HEK293 (cell line): ENCODE measurements at regions not wholly inside any gene's neighbourhood (a gene's known extent, or its start where the extent isn't known, plus 50 kb on each side); places are given as distances from the start of the nearest gene placed in this dataset.

Experiments
- CTCF ChIA-PET: fragments of 350-600 bp; formaldehyde crosslinking; extraction: SDS; loops from one replicate; lab custom pipeline; 2021; ENCODE audit warnings: antibody characterized with exemption; lab: Yijun Ruan, JAX
- POLR2A ChIA-PET: fragments of 300-600 bp; formaldehyde crosslinking; extraction: SDS; loops from one replicate; lab custom pipeline; 2020; ENCODE audit warnings: antibody characterized with exemption, inconsistent platforms; lab: Yijun Ruan, JAX
- H3K27ac ChIP-seq: fragments of 200-500 bp; sonication (Bioruptor generic); 2 replicates; pipeline ENCODE4 v1.5.1; 2014; ENCODE audit warnings: low read depth, low read length, control low read depth, inconsistent platforms; ENCODE audit errors: extremely low read depth
- H3K36me3 ChIP-seq, 2 experiments: fragments of 200-500 bp in 1 of 2; sonication (Bioruptor generic) in 1 of 2; 1 replicate in 1 of 2; 2 replicates in 1 of 2; pipeline ENCODE4 v1.5.1; 2014 to 2017; ENCODE audit warnings: inconsistent platforms in 2 of 2, low read length in 2 of 2; ENCODE audit not compliant: control insufficient read depth in 2 of 2, insufficient read depth in 1 of 2
- H3K4me1 ChIP-seq: fragments of 200-500 bp; sonication (Bioruptor generic); 2 replicates; pipeline ENCODE4 v1.5.1; 2014; ENCODE audit warnings: mild to moderate bottlenecking, low read length, inconsistent platforms; ENCODE audit not compliant: control insufficient read depth, insufficient read depth
- H3K4me3 ChIP-seq: 2 replicates; pipeline ENCODE4 v1.5.1; 2011; ENCODE audit warnings: low read depth, mild to moderate bottlenecking, control low read depth, low read length, moderate library complexity
- H3K9me3 ChIP-seq: fragments of 200-500 bp; sonication (Bioruptor generic); 2 replicates; pipeline ENCODE4 v1.5.1; 2014; ENCODE audit warnings: low read depth, low read length, inconsistent platforms; ENCODE audit not compliant: control insufficient read depth, insufficient read depth
- GLIS1 ChIP-seq: fragments of 450-650 bp; formaldehyde crosslinking; IDR thresholded peaks from 2 replicates; pipeline ENCODE4 v1.5.1; 2016; ENCODE audit warnings: missing biosample characterization, missing genetic modification characterization
- KLF1 ChIP-seq: fragments of 450-650 bp; formaldehyde crosslinking; IDR thresholded peaks from 2 replicates; pipeline ENCODE4 v1.5.1; 2016; ENCODE audit warnings: missing biosample characterization, missing genetic modification characterization
- KLF9 ChIP-seq: fragments of 450-650 bp; formaldehyde crosslinking; IDR thresholded peaks from 2 replicates; pipeline ENCODE4 v1.5.1; 2016; ENCODE audit warnings: missing biosample characterization, missing genetic modification characterization, low read depth
- OSR2 ChIP-seq: fragments of 450-650 bp; formaldehyde crosslinking; IDR thresholded peaks from 2 replicates; pipeline ENCODE4 v1.5.1; 2016; ENCODE audit warnings: missing biosample characterization, missing genetic modification characterization
- PRDM10 ChIP-seq: fragments of 450-650 bp; formaldehyde crosslinking; IDR thresholded peaks from 2 replicates; pipeline ENCODE4 v1.5.1; 2016; ENCODE audit warnings: missing biosample characterization, missing genetic modification characterization
- TRIM28 ChIP-seq: IDR thresholded peaks from 2 replicates; pipeline ENCODE4 v1.6.1; 2011; ENCODE audit warnings: low read length, control low read depth, borderline replicate concordance
- ZBTB21 ChIP-seq: fragments of 450-650 bp; formaldehyde crosslinking; IDR thresholded peaks from 2 replicates; pipeline ENCODE4 v1.5.1; 2017; ENCODE audit warnings: missing biosample characterization, missing genetic modification characterization
- ZEB2 ChIP-seq: fragments of 450-650 bp; formaldehyde crosslinking; IDR thresholded peaks from 2 replicates; pipeline ENCODE4 v1.5.1; 2016; ENCODE audit warnings: missing biosample characterization, missing genetic modification characterization
- ZFHX2 ChIP-seq: fragments of 450-650 bp; formaldehyde crosslinking; conservative IDR thresholded peaks from 2 replicates; pipeline ENCODE4 v1.5.1; 2016; ENCODE audit warnings: missing biosample characterization, missing genetic modification characterization
- ZIC2 ChIP-seq: fragments of 450-650 bp; formaldehyde crosslinking; IDR thresholded peaks from 2 replicates; pipeline ENCODE4 v1.5.1; 2016; ENCODE audit warnings: missing biosample characterization, missing genetic modification characterization
- ZNF140 ChIP-seq: fragments of 450-650 bp; formaldehyde crosslinking; IDR thresholded peaks from 2 replicates; pipeline ENCODE4 v1.5.1; 2016; ENCODE audit warnings: missing biosample characterization, missing genetic modification characterization
- ZNF248 ChIP-seq: fragments of 450-650 bp; formaldehyde crosslinking; IDR thresholded peaks from 2 replicates; pipeline ENCODE4 v1.5.1; 2017; ENCODE audit warnings: missing biosample characterization, missing genetic modification characterization
- ZNF391 ChIP-seq: fragments of 450-650 bp; formaldehyde crosslinking; IDR thresholded peaks from 2 replicates; pipeline ENCODE4 v1.5.1; 2016; ENCODE audit warnings: low read depth, missing biosample characterization, missing genetic modification characterization, borderline replicate concordance
- ZNF426 ChIP-seq: fragments of 450-650 bp; formaldehyde crosslinking; IDR thresholded peaks from 2 replicates; pipeline ENCODE4 v1.5.1; 2017; ENCODE audit warnings: missing biosample characterization, missing genetic modification characterization, mild to moderate bottlenecking, inconsistent platforms, moderate library complexity
- ZNF433 ChIP-seq: fragments of 450-650 bp; formaldehyde crosslinking; IDR thresholded peaks from 2 replicates; pipeline ENCODE4 v1.5.1; 2016; ENCODE audit warnings: missing biosample characterization, missing genetic modification characterization, low read depth
- ZNF544 ChIP-seq: fragments of 450-650 bp; formaldehyde crosslinking; IDR thresholded peaks from 2 replicates; pipeline ENCODE4 v1.5.0; 2017; ENCODE audit warnings: missing biosample characterization, missing genetic modification characterization
- ZNF561 ChIP-seq: fragments of 450-650 bp; IDR thresholded peaks from 2 replicates; pipeline ENCODE4 v1.5.1; 2018; ENCODE audit warnings: missing biosample characterization, missing genetic modification characterization, borderline replicate concordance
- ZNF623 ChIP-seq: fragments of 450-650 bp; formaldehyde crosslinking; IDR thresholded peaks from 2 replicates; pipeline ENCODE4 v1.5.1; 2016; ENCODE audit warnings: missing biosample characterization, missing genetic modification characterization
- ZNF660 ChIP-seq: fragments of 450-650 bp; IDR thresholded peaks from 2 replicates; pipeline ENCODE4 v1.5.1; 2018; ENCODE audit warnings: missing biosample characterization, mild to moderate bottlenecking, missing genetic modification characterization
- ZNF677 ChIP-seq: fragments of 450-650 bp; IDR thresholded peaks from 2 replicates; pipeline ENCODE4 v1.5.0; 2018; ENCODE audit warnings: missing biosample characterization, mild to moderate bottlenecking, missing genetic modification characterization, moderate library complexity
- ZNF701 ChIP-seq: fragments of 450-650 bp; formaldehyde crosslinking; IDR thresholded peaks from 2 replicates; pipeline ENCODE4 v1.5.1; 2016; ENCODE audit warnings: missing biosample characterization, missing genetic modification characterization
- ZNF747 ChIP-seq: fragments of 450-650 bp; formaldehyde crosslinking; IDR thresholded peaks from 2 replicates; pipeline ENCODE4 v1.5.1; 2016; ENCODE audit warnings: missing biosample characterization, missing genetic modification characterization
- ZNF768 ChIP-seq: fragments of 450-650 bp; formaldehyde crosslinking; IDR thresholded peaks from 2 replicates; pipeline ENCODE4 v1.5.1; 2018; ENCODE audit warnings: missing biosample characterization, mild to moderate bottlenecking, missing genetic modification characterization
- ZNF792 ChIP-seq: fragments of 450-650 bp; formaldehyde crosslinking; IDR thresholded peaks from 2 replicates; pipeline ENCODE4 v1.5.1; 2016; ENCODE audit warnings: missing biosample characterization, missing genetic modification characterization
- ZNF843 ChIP-seq: fragments of 450-650 bp; formaldehyde crosslinking; IDR thresholded peaks from 2 replicates; pipeline ENCODE4 v1.5.1; 2016; ENCODE audit warnings: missing biosample characterization, missing genetic modification characterization
- ZSCAN30 ChIP-seq: fragments of 450-650 bp; IDR thresholded peaks from 2 replicates; pipeline ENCODE4 v1.5.1; 2018; ENCODE audit warnings: missing biosample characterization, mild to moderate bottlenecking, missing genetic modification characterization, moderate library complexity
- TF ChIP-seq, protein P1 (sequence below): fragments of 450-650 bp; formaldehyde crosslinking; optimal IDR thresholded peaks from 2 replicates; pipeline ENCODE3; 2016; ENCODE audit warnings: missing biosample characterization, mild to moderate bottlenecking, missing genetic modification characterization
- TF ChIP-seq, protein P2 (sequence below): fragments of 450-650 bp; formaldehyde crosslinking; IDR thresholded peaks from 2 replicates; pipeline ENCODE4 v1.5.1; 2016; ENCODE audit warnings: missing biosample characterization, missing genetic modification characterization

DNA sequence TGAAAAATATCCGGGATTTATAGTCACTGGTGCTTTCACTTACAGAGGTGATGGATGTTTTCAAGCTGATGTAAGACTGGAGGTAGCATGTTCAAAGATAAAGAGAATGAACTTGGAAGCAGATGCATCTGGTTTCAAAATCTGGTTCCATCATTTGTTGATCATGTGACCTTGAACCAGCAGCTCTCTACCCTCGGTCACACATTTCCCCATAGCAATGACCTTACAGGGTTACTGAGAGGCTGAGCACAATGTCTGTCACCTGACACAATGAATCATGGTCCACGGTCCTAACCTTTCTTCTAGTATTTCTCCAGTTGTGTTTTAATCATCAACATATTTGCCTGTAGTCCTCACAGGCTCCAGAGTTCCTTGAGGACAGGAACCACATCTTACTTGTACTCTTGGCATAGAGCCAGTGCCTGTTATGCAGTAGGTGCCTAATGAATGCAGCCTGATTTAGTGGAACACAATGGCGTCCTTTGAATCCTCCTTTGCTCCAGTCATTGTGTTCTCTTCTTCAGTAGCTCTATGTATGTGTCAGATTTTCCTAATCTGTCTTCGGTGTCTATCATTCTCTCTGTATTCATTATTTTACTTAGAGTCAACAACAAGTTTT lies 667.3 kb downstream of the PTPRU start (continued):
- TF ChIP-seq PRDM10 (tag by site-specific recombination) (no peak), ZNF248 (tag by site-specific recombination) (no peak), ZNF544 (tag by site-specific recombination) (no peak), ZNF561 (no peak), ZNF792 (tag by site-specific recombination) (no peak)
- TF ChIP-seq, all 188 proteins: peak for 0

DNA sequence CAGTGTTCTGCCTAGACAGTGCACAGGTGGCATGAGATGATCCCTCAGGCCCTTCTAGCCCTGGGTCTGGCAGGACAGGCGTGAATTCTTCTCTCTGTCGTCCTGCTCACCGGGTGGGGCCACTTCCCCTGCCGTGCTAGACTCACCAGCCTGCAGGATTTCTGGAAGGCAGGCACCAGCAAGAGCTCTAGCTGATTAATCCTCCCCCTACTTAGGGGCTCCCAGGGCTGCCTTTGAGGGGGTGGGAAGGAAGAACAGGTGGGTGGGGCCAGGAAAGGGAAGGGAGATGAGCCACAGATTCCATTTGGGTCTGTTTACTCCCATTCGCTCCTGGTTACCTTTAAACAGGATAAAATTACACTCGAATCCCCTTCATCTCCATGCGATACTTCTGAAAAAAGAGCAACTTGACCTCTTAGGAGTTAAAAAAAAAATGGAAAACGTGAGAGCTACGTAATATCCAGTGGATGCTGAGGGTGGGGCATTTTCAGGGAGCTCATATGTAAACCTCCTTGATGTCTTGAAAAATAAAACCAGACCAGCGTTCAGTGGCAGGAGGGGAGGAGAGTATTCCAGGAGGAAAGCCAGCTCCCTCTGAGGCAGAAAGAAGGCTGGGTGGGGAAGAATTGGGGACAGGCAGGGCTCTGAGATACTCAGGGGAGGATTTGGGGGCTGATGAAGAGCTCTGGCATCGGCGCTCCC lies 665.5 kb downstream of the PTPRU start:
- Histone ChIP-seq H3K27ac (no peak overlapping the region), H3K9me3 (no peaks in the 10 kb centered on the region), H3K36me3 (no peaks in the 10 kb centered on the region), H3K4me1 (no peaks in the 10 kb centered on the region), H3K4me3 (no peak overlapping the region)
- POLR2A ChIA-PET, result no interaction called here
- CTCF ChIA-PET, result interaction anchor here (0.7 kb wide), 1 partner anchor 109 kb away, joined by 3 read pairs; no protein-coding TSS in a partner anchor
- peak; percentile 44 for TF ChIP-seq ZIC2
- TF ChIP-seq ZFHX2 (tag by site-specific recombination), result peak; percentile 29; the same call in 1 of the 2 replicates
- no peak for TF ChIP-seq TRIM28

DNA sequence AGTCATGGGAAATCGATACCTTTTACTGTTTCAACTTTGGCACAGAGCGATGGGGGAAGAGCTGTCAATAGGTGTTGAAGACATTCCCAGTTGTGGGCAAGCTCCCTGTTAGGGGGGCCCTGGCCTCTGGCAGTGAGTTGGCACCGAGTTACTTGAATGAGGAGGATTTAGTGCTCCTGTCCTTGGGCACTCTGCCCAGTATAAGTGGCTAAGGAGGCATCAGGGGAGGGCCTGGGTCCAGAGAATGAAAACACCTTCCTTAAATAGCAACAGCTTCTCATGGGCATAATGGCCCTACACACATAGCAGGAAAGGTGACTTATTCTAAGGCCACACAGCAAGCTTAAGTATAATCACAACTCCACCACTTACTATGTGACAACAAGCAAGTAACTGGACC lies 664.4 kb downstream of the PTPRU start:
- Histone ChIP-seq H3K36me3 (no peaks in the 10 kb centered on the region), H3K9me3 (no peaks in the 10 kb centered on the region), H3K4me3 (no peak overlapping the region), H3K27ac (no peak overlapping the region), H3K4me1 (no peaks in the 10 kb centered on the region)
- CTCF ChIA-PET, result interaction anchor here (0.6 to 1.0 kb wide), 2 partner anchors 9 to 108 kb away, joined by 3 read pairs; no protein-coding TSS in a partner anchor
- TF ChIP-seq GLIS1 (no peak), OSR2 (tag by site-specific recombination) (no peak), ZNF391 (tag by site-specific recombination) (no peak), ZNF768 (tag by site-specific recombination) (no peak), ZEB2 (no peak), ZBTB21 (no peak), KLF1 (tag by site-specific recombination) (no peak), KLF9 (no peak), ZNF426 (tag by site-specific recombination) (no peak), ZNF677 (tag by site-specific recombination) (no peak), ZNF140 (no peak), ZNF623 (tag by site-specific recombination) (no peak), ZNF843 (tag by site-specific recombination) (no peak), ZNF747 (tag by site-specific recombination) (no peak), ZNF701 (no peak), ZNF660 (tag by site-specific recombination) (no peak), ZNF433 (tag by site-specific recombination) (no peak), ZSCAN30 (no peak)
- TF ChIP-seq, protein P1, sequence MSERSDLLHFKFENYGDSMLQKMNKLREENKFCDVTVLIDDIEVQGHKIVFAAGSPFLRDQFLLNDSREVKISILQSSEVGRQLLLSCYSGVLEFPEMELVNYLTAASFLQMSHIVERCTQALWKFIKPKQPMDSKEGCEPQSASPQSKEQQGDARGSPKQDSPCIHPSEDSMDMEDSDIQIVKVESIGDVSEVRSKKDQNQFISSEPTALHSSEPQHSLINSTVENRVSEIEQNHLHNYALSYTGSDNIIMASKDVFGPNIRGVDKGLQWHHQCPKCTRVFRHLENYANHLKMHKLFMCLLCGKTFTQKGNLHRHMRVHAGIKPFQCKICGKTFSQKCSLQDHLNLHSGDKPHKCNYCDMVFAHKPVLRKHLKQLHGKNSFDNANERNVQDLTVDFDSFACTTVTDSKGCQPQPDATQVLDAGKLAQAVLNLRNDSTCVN (tag by site-specific recombination), result no peak
- TF ChIP-seq, protein P2, sequence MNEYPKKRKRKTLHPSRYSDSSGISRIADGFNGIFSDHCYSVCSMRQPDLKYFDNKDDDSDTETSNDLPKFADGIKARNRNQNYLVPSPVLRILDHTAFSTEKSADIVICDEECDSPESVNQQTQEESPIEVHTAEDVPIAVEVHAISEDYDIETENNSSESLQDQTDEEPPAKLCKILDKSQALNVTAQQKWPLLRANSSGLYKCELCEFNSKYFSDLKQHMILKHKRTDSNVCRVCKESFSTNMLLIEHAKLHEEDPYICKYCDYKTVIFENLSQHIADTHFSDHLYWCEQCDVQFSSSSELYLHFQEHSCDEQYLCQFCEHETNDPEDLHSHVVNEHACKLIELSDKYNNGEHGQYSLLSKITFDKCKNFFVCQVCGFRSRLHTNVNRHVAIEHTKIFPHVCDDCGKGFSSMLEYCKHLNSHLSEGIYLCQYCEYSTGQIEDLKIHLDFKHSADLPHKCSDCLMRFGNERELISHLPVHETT (tag by site-specific recombination), result no peak
- POLR2A ChIA-PET, result no interaction called here
